Neuronal stem cell (in vitro differentiated cells): ENCODE measurements at regions not wholly inside any gene's neighbourhood (a gene's known extent, or its start where the extent isn't known, plus 50 kb on each side); places are given as distances from the start of the nearest gene placed in this dataset.

ENCODE experiments used
- DNase-seq: peaks from one replicate; pipeline ENCODE4 v3.0.0-alpha.2; 2013; ENCODE audit warnings: low spot score
- H2AFZ ChIP-seq: one replicate; pipeline ENCODE4 v1.6.1; 2013; ENCODE audit warnings: mild to moderate bottlenecking, low read length, inconsistent platforms
- H2AK5ac ChIP-seq: 2 replicates; pipeline ENCODE4 v1.6.1; 2013; ENCODE audit warnings: low read depth, mild to moderate bottlenecking, inconsistent platforms, low read length, moderate library complexity, mixed read lengths
- H2BK120ac ChIP-seq: 2 replicates; pipeline ENCODE4 v1.6.1; 2013; ENCODE audit warnings: low read depth, mild to moderate bottlenecking, inconsistent platforms, low read length, moderate library complexity, mixed read lengths
- H2BK12ac ChIP-seq: one replicate; pipeline ENCODE4 v1.6.1; 2013; ENCODE audit warnings: low read length, inconsistent platforms
- H2BK15ac ChIP-seq: 2 replicates; pipeline ENCODE4 v1.6.1; 2013; ENCODE audit warnings: mild to moderate bottlenecking, low read length, inconsistent platforms, mixed read lengths
- H2BK5ac ChIP-seq: one replicate; pipeline ENCODE4 v1.6.1; 2013; ENCODE audit warnings: inconsistent platforms, mild to moderate bottlenecking, low read length, moderate library complexity
- H3K14ac ChIP-seq: one replicate; pipeline ENCODE4 v1.6.1; 2013; ENCODE audit warnings: low read length, inconsistent platforms
- H3K18ac ChIP-seq: 2 replicates; pipeline ENCODE4 v1.6.1; 2013; ENCODE audit warnings: low read length, inconsistent platforms
- H3K23ac ChIP-seq: 2 replicates; pipeline ENCODE4 v1.6.1; 2013; ENCODE audit warnings: low read depth, mild to moderate bottlenecking, mixed read lengths, low read length, inconsistent platforms; ENCODE audit not compliant: poor library complexity
- H3K27ac ChIP-seq: replicated peaks from 3 replicates; pipeline ENCODE4 v1.5.1; 2013; ENCODE audit warnings: low read length, inconsistent platforms
- H3K27me3 ChIP-seq, 3 experiments: 2 replicates each; pipeline ENCODE4 v1.6.1; 2013; ENCODE audit warnings: low read length in 3 of 3, mild to moderate bottlenecking in 2 of 3, inconsistent platforms in 1 of 3, low read depth in 1 of 3, mixed read lengths in 1 of 3, moderate library complexity in 1 of 3; ENCODE audit not compliant: control insufficient read depth in 3 of 3, insufficient read depth in 3 of 3
- H3K36me3 ChIP-seq, 2 donors: replicated peaks in 1 of 2; 2 replicates each; pipeline ENCODE4 v1.6.1; 2013; ENCODE audit warnings: low read length in 2 of 2; ENCODE audit not compliant: control insufficient read depth in 2 of 2, insufficient read depth in 2 of 2
- H3K4ac ChIP-seq: 2 replicates; pipeline ENCODE4 v1.6.1; 2013; ENCODE audit warnings: inconsistent platforms, mild to moderate bottlenecking, low read length, moderate library complexity
- H3K4me1 ChIP-seq, 2 donors: 1 replicate in 1 of 2; 2 replicates in 1 of 2; pipeline ENCODE4 v1.6.1; 2013; ENCODE audit warnings: low read length in 2 of 2, low read depth in 1 of 2; ENCODE audit not compliant: control insufficient read depth in 2 of 2, insufficient read depth in 1 of 2
- H3K4me2 ChIP-seq: one replicate; pipeline ENCODE4 v1.6.1; 2013; ENCODE audit warnings: mild to moderate bottlenecking, low read length, inconsistent platforms; ENCODE audit not compliant: insufficient read depth, poor library complexity, severe bottlenecking
- H3K4me3 ChIP-seq, 2 donors: 2 replicates each; pipeline ENCODE4 v1.5.1; 2013; ENCODE audit warnings: low read length in 2 of 2, mild to moderate bottlenecking in 2 of 2, inconsistent platforms in 1 of 2, moderate library complexity in 1 of 2
- H3K79me1 ChIP-seq: one replicate; pipeline ENCODE4 v1.6.1; 2013; ENCODE audit warnings: low read depth, mild to moderate bottlenecking, inconsistent platforms, low read length, moderate library complexity
- H3K9ac ChIP-seq: one replicate; pipeline ENCODE4 v1.6.1; 2013; ENCODE audit warnings: mild to moderate bottlenecking, low read depth, low read length, inconsistent platforms; ENCODE audit not compliant: poor library complexity
- H3K9me3 ChIP-seq, 2 donors: replicated peaks in 1 of 2; 2 replicates each; pipeline versions ENCODE3 to v1.6.1; 2013; ENCODE audit warnings: low read length in 2 of 2, mild to moderate bottlenecking in 2 of 2, inconsistent platforms in 1 of 2, low read depth in 1 of 2, mixed read lengths in 1 of 2, moderate library complexity in 1 of 2; ENCODE audit not compliant: control insufficient read depth in 2 of 2, insufficient read depth in 1 of 2
- H4K8ac ChIP-seq: one replicate; pipeline ENCODE4 v1.6.1; 2013; ENCODE audit warnings: low read depth, mild to moderate bottlenecking, inconsistent platforms, low read length, moderate library complexity
- H4K91ac ChIP-seq: one replicate; pipeline ENCODE4 v1.6.1; 2013; ENCODE audit warnings: low read length, low read depth, mild to moderate bottlenecking, inconsistent platforms; ENCODE audit not compliant: poor library complexity
- WGBS, 2 donors: extraction: QIAGEN DNeasy Blood & Tissue Kit; methylation state at CpG; one replicate each; pipeline ENCODE4 v1.1.7; 2013; ENCODE audit warnings: missing lambda C conversion rate in 2 of 2, mixed read lengths in 1 of 2; ENCODE audit not compliant: insufficient read length in 2 of 2, insufficient replicate concordance in 1 of 2; ENCODE audit errors: extremely low coverage in 2 of 2; 5-methylcytosine and 5-hydroxymethylcytosine counted together

DNA sequence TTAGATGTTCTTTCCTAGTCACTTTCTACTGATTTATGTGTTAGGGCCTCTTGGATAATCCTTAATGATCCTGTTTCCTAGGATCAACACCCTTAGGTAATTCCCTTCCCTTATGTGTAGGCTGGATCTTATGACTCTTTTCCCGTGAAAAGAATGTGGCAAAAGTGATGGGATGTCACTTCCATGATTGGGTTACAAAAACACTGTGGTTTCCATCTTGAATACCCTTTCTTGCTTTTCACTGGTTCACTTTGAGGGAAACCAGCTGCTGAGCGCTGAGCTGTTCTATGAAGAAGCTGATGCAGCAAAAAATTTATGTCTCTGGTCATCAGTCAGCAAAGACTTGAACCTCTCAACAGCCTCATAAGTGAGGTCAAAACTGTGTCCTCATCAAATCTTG lies 609.4 kb downstream of the OLFM4 start:
- no peak overlapping the region for H3K27ac ChIP-seq
- no peaks in the 10 kb centered on the region for H3K27me3 ChIP-seq
- H2AK5ac ChIP-seq = no peak overlapping the region
- no peak overlapping the region for H2BK12ac ChIP-seq
- DNase-seq = no peak
- no peak overlapping the region for H3K4me2 ChIP-seq
- no peak overlapping the region for H2BK120ac ChIP-seq
- peaks cover 0 to 2% of the 10 kb centered on the region in 2 donors for H3K4me1 ChIP-seq
- H3K14ac ChIP-seq = no peak overlapping the region
- no peak overlapping the region for H3K23ac ChIP-seq
- no peak overlapping the region for H3K18ac ChIP-seq
- H3K4me3 ChIP-seq = no peak overlapping the region
- no peaks in the 10 kb centered on the region for H3K79me1 ChIP-seq
- no peak overlapping the region for H2AFZ ChIP-seq
- H2BK15ac ChIP-seq = no peak overlapping the region
- H3K4ac ChIP-seq = no peak overlapping the region
- no peak overlapping the region for H4K8ac ChIP-seq
- H2BK5ac ChIP-seq = no peak overlapping the region
- H3K9me3 ChIP-seq = no peaks in the 10 kb centered on the region
- H3K36me3 ChIP-seq = no peaks in the 10 kb centered on the region
- no peak overlapping the region for H4K91ac ChIP-seq
- no peak overlapping the region for H3K9ac ChIP-seq
- no CpG with 5 or more reads among the region's 2 CpGs for WGBS, 2 donors

DNA sequence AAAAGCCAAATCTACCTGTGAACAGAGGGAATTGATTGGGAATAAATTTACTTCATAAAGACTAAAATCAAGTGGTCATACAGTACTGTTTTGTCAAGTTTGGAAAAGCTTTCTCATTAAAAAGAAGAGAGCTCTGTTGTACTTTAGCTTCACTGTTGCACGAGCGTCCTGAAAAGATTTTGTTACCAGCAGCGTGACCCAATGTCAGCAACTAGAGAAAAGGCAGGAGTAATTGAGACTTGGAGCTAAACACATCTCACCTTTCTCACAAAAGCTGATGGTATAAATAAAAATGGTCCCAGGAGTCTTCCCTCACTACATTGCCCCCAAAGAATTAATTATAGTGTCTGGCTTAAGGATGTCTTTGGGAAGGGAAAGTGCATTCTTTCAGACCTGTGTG lies 613.7 kb downstream of the OLFM4 start:
- peak overlapping the region; percentile 51 for H2AFZ ChIP-seq
- no peaks in the 10 kb centered on the region for H3K27me3 ChIP-seq
- H2BK12ac ChIP-seq = no peak overlapping the region
- H2AK5ac ChIP-seq = no peak overlapping the region
- H2BK120ac ChIP-seq = no peak overlapping the region
- H4K8ac ChIP-seq = no peak overlapping the region
- no peaks in the 10 kb centered on the region for H3K79me1 ChIP-seq
- no peak overlapping the region for H3K18ac ChIP-seq
- no peak overlapping the region for H3K4me2 ChIP-seq
- no peaks in the 10 kb centered on the region for H3K9me3 ChIP-seq
- no peak overlapping the region for H3K4ac ChIP-seq
- H4K91ac ChIP-seq = no peak overlapping the region
- no peak overlapping the region for H3K4me3 ChIP-seq
- DNase-seq = no peak
- H2BK5ac ChIP-seq = no peak overlapping the region
- H2BK15ac ChIP-seq = no peak overlapping the region
- H3K4me1 ChIP-seq = peaks cover 0 to 2% of the 10 kb centered on the region in 2 donors
- no peak overlapping the region for H3K23ac ChIP-seq
- H3K9ac ChIP-seq = no peak overlapping the region
- H3K14ac ChIP-seq = no peak overlapping the region
- H3K27ac ChIP-seq = no peak overlapping the region
- no peaks in the 10 kb centered on the region for H3K36me3 ChIP-seq
- no CpG with 5 or more reads among the region's 3 CpGs for WGBS, 2 donors

DNA sequence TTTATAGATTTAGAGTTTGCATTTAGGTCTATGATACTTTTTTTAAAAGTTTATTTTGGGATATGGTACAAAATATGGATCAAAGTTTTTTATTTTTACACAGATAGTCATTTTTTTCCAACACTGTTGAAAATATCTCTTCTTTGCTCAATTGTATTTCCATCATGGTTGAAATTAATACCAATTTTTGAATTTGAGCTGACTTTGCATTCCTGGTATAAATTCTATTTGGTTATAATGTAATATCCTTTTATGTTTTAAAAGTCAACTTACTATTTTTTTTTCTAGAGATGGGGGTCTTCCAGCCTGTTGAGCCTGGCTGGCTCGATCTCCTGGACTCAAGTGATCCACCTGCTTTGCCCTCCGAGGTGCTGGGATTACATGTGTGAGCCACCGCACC lies 620.1 kb downstream of the OLFM4 start:
- no peak overlapping the region for H4K8ac ChIP-seq
- no peak overlapping the region for H3K4ac ChIP-seq
- no peak overlapping the region for H3K4me2 ChIP-seq
- H2BK5ac ChIP-seq = no peak overlapping the region
- no peak overlapping the region for H2AFZ ChIP-seq
- no peaks in the 10 kb centered on the region for H3K36me3 ChIP-seq
- no peak overlapping the region for H3K4me3 ChIP-seq
- no peak overlapping the region for H3K27ac ChIP-seq
- H2BK120ac ChIP-seq = no peak overlapping the region
- no peak for DNase-seq
- no peak overlapping the region for H2BK15ac ChIP-seq
- H3K79me1 ChIP-seq = no peaks in the 10 kb centered on the region
- H3K14ac ChIP-seq = no peak overlapping the region
- no peak overlapping the region for H2AK5ac ChIP-seq
- peaks cover 0 to 4% of the 10 kb centered on the region in 2 donors for H3K4me1 ChIP-seq
- no peaks in the 10 kb centered on the region for H3K9me3 ChIP-seq
- H3K18ac ChIP-seq = no peak overlapping the region
- H3K23ac ChIP-seq = no peak overlapping the region
- no peak overlapping the region for H3K9ac ChIP-seq
- WGBS, 2 donors = no CpG with 5 or more reads among the region's 3 CpGs
- no peak overlapping the region for H2BK12ac ChIP-seq
- H4K91ac ChIP-seq = no peak overlapping the region
- no peaks in the 10 kb centered on the region for H3K27me3 ChIP-seq

DNA sequence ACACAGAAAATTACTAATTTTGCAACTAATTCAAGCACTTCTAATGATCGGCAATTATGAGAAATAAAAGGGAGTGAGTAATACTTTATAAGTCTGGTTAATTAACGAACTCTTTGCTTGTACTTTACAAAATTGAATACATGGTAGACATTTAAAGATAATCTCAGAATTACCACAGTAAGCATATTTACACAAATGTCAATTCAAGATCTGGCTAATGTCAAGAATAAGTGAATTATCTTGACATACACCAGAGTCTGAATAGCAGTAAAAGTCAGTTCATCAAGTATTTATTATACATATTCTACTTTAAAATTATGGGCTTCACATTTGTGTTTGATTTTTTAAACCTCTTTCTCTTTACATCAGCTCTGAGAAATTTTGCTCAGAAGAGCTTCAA lies 643.4 kb downstream of the OLFM4 start:
- no peaks in the 10 kb centered on the region for H3K79me1 ChIP-seq
- no peaks in the 10 kb centered on the region for H3K9me3 ChIP-seq
- H3K27me3 ChIP-seq = no peaks in the 10 kb centered on the region
- no peak overlapping the region for H3K4me2 ChIP-seq
- no peak overlapping the region for H3K14ac ChIP-seq
- no peak overlapping the region for H2BK15ac ChIP-seq
- no peak overlapping the region for H3K18ac ChIP-seq
- no peak overlapping the region for H4K8ac ChIP-seq
- no peak overlapping the region for H3K4me3 ChIP-seq
- no peak overlapping the region for H2AFZ ChIP-seq
- H2AK5ac ChIP-seq = no peak overlapping the region
- DNase-seq = no peak
- H2BK120ac ChIP-seq = no peak overlapping the region
- no peak overlapping the region for H2BK5ac ChIP-seq
- no peak overlapping the region for H3K27ac ChIP-seq
- no peak overlapping the region for H3K9ac ChIP-seq
- no peak overlapping the region for H3K4ac ChIP-seq
- WGBS, 2 donors = no CpG with 5 or more reads among the region's 2 CpGs
- H3K23ac ChIP-seq = no peak overlapping the region
- H3K4me1 ChIP-seq = no peaks in the 10 kb centered on the region
- H4K91ac ChIP-seq = no peak overlapping the region
- H2BK12ac ChIP-seq = no peak overlapping the region
- H3K36me3 ChIP-seq = no peaks in the 10 kb centered on the region
